ENCODE measurements at regions not wholly inside any gene's neighbourhood (a gene's known extent, or its start where the extent isn't known, plus 50 kb on each side); places are given as distances from the start of the nearest gene placed in this dataset.

GRCh38 chr13:84649853-84650252 is 767.6 kb upstream of the SLITRK1 start:
- TF ChIP-seq CTCF (IDR thresholded peaks at IDR 0.05) (no peak), EZH2 (IDR thresholded peaks at IDR 0.05) (no peak), EZH2phosphoT487 (IDR thresholded peaks at IDR 0.05) (no peak)
